ENCODE measurements at regions not wholly inside any gene's neighbourhood (a gene's known extent, or its start where the extent isn't known, plus 50 kb on each side); places are given as distances from the start of the nearest gene placed in this dataset.

DNA sequence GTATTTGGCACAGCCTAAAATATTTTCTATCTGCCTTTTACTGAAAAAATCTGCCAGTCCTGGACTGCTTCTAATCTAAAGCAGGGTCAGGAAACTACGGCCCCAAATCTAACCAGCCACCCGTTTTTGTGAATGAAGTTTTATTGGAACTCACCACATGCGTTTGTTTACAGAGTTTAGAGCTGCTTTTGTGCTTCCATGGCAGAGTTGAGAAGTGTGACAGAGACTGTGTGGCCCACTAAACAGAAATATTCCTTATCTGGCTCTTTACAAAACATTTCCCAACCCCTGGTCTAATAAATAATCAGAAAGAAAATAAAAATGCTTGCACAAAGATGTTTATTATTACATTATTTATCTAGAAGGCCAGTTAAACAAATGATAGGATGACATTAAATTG lies 110.2 kb downstream of the COPRS start:
- TF ChIP-seq, protein P1, sequence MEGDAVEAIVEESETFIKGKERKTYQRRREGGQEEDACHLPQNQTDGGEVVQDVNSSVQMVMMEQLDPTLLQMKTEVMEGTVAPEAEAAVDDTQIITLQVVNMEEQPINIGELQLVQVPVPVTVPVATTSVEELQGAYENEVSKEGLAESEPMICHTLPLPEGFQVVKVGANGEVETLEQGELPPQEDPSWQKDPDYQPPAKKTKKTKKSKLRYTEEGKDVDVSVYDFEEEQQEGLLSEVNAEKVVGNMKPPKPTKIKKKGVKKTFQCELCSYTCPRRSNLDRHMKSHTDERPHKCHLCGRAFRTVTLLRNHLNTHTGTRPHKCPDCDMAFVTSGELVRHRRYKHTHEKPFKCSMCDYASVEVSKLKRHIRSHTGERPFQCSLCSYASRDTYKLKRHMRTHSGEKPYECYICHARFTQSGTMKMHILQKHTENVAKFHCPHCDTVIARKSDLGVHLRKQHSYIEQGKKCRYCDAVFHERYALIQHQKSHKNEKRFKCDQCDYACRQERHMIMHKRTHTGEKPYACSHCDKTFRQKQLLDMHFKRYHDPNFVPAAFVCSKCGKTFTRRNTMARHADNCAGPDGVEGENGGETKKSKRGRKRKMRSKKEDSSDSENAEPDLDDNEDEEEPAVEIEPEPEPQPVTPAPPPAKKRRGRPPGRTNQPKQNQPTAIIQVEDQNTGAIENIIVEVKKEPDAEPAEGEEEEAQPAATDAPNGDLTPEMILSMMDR (conservative IDR thresholded peaks at IDR 0.05; ENCODE audit: low read length), result no peak
- TF ChIP-seq EZH2phosphoT487 (IDR thresholded peaks at IDR 0.05; ENCODE audit: borderline replicate concordance, low read depth, low read length), result no peak
